ENCODE measurements at regions not wholly inside any gene's neighbourhood (a gene's known extent, or its start where the extent isn't known, plus 50 kb on each side); places are given as distances from the start of the nearest gene placed in this dataset.
"Not testable (repeated sequence)": the region's sequence is repeated elsewhere in the genome, so short reads cannot be mapped to it uniquely, and the experiment has no call there.

GRCh38 chrX:34230156-34230555, 98.0 kb upstream of the FAM47A start:
- not testable (repeated sequence) for DNase-seq

- no peak for DNase-seq
These were observed 95.7 kb upstream of the FAM47A start for GRCh38 chrX:34227804-34228203.

- DNase-seq = no peak
These were observed 91.5 kb upstream of the FAM47A start for GRCh38 chrX:34223574-34223973.

GRCh38 chrX:34218063-34218462, 85.9 kb upstream of the FAM47A start:
- no peak for DNase-seq

- DNase-seq = no peak
These were observed 65.8 kb upstream of the FAM47A start for GRCh38 chrX:34197946-34198345.
